HepG2 (cell line): ENCODE measurements at regions not wholly inside any gene's neighbourhood (a gene's known extent, or its start where the extent isn't known, plus 50 kb on each side); places are given as distances from the start of the nearest gene placed in this dataset.

Experiments
- ATAC-seq: fragments of 200-7000 bp; cut with Tn5 transposase; 3 replicates; pipeline ENCODE4 v1.9.1; 2020; ENCODE audit warnings: mild to moderate bottlenecking, moderate library complexity
- BruUV-seq: library from RNA; stranded (reverse); fragments of 400-500 nt; replicated peaks from 2 replicates; lab custom pipeline; 2021; lab: Mats Ljungman, UMichigan
- CTCF ChIA-PET: fragments of 300-600 bp; formaldehyde crosslinking; extraction: SDS; loops from one replicate; lab custom pipeline; 2021; ENCODE audit warnings: low total read pairs, inconsistent platforms, low intra/inter-chr PET ratio; lab: Yijun Ruan, JAX
- POLR2A ChIA-PET: fragments of 350-600 bp; sonication (Branson Sonifier 250); formaldehyde crosslinking; loops from one replicate; lab custom pipeline; 2020; ENCODE audit warnings: antibody characterized with exemption, inconsistent platforms; lab: Yijun Ruan, JAX
- DNase-seq: peaks from one replicate; pipeline ENCODE4 v3.0.0-alpha.2; 2015; ENCODE audit warnings: low spot score
- FAIRE-seq: peaks from 3 replicates; lab custom pipeline; 2011; peaks lifted over from hg19 to GRCh38; lab: Jason Lieb, UNC
- H2AFZ ChIP-seq: one replicate; pipeline ENCODE4 v1.6.1; 2011; ENCODE audit warnings: low read length, inconsistent platforms
- H3K27ac ChIP-seq: fragments of 300-600 bp; 3 replicates; pipeline ENCODE4 v1.8.0; 2011; ENCODE audit warnings: mixed run types, mild to moderate bottlenecking, mixed read lengths, low read length, inconsistent platforms; ENCODE audit not compliant: insufficient read depth; ENCODE audit errors: extremely low read length
- H3K27me3 ChIP-seq, 2 experiments: fragments of 200-600 bp in 1 of 2; 2 replicates in 1 of 2; 3 replicates in 1 of 2; pipeline versions ENCODE4 v1.6.0 to v1.8.0; 2011; ENCODE audit warnings: low read length in 2 of 2, mild to moderate bottlenecking in 2 of 2, moderate library complexity in 2 of 2, inconsistent platforms in 1 of 2; ENCODE audit not compliant: insufficient read depth in 2 of 2, control insufficient read depth in 1 of 2
- H3K36me3 ChIP-seq, 2 experiments: fragments of 200-600 bp in 1 of 2; replicated peaks in 1 of 2; 2 replicates in 1 of 2; 3 replicates in 1 of 2; pipeline versions ENCODE4 v1.5.1 to v1.8.0; 2011; ENCODE audit warnings: low read length in 2 of 2, inconsistent platforms in 1 of 2; ENCODE audit not compliant: insufficient read depth in 2 of 2, control insufficient read depth in 1 of 2
- H3K4me1 ChIP-seq: 2 replicates; pipeline ENCODE4 v1.5.1; 2012; ENCODE audit warnings: low read length, inconsistent platforms; ENCODE audit not compliant: insufficient read depth
- H3K4me2 ChIP-seq: 2 replicates; pipeline ENCODE4 v1.6.0; 2011; ENCODE audit warnings: low read depth, low read length, inconsistent platforms
- H3K4me3 ChIP-seq, 3 experiments: fragments of 200-600 bp in 1 of 3; sonication (generic), shearing (Covaris generic) in 1 of 3; replicated peaks in 1 of 3; 2 replicates each; pipeline ENCODE4 v1.5.1; 2011 to 2016; ENCODE audit warnings: low read length in 3 of 3, inconsistent platforms in 2 of 3, low read depth in 2 of 3, mild to moderate bottlenecking in 2 of 3, control low read depth in 1 of 3, mixed read lengths in 1 of 3; ENCODE audit not compliant: insufficient read depth in 1 of 3
- H3K79me2 ChIP-seq: one replicate; pipeline ENCODE4 v1.6.1; 2011; ENCODE audit warnings: low read length, inconsistent platforms; ENCODE audit not compliant: insufficient read depth
- H3K9ac ChIP-seq: 2 replicates; pipeline ENCODE4 v1.6.0; 2011; ENCODE audit warnings: mild to moderate bottlenecking, low read depth, low read length, inconsistent platforms; ENCODE audit not compliant: insufficient read depth
- H3K9me3 ChIP-seq: 2 replicates; pipeline ENCODE4 v1.5.1; 2012; ENCODE audit warnings: mild to moderate bottlenecking, low read length
- H4K20me1 ChIP-seq: 2 replicates; pipeline ENCODE4 v1.6.0; 2011; ENCODE audit warnings: inconsistent platforms, mild to moderate bottlenecking, low read length, moderate library complexity; ENCODE audit not compliant: insufficient read depth
- EED ChIP-seq: sonication (generic); formaldehyde crosslinking; IDR thresholded peaks from 2 replicates; pipeline ENCODE4 v1.5.0; 2020; ENCODE audit warnings: mild to moderate bottlenecking, missing genetic modification reagents
- HIVEP1 ChIP-seq: sonication (generic); formaldehyde crosslinking; IDR thresholded peaks from 2 replicates; pipeline ENCODE4 v1.4.0; 2020; ENCODE audit warnings: mild to moderate bottlenecking, missing genetic modification reagents
- IKZF4 ChIP-seq: sonication (generic); formaldehyde crosslinking; IDR thresholded peaks from 2 replicates; pipeline ENCODE4 v1.5.1; 2020; ENCODE audit warnings: borderline replicate concordance, mild to moderate bottlenecking, low read depth, missing genetic modification reagents; ENCODE audit errors: not compliant biosample characterization
- ISL2 ChIP-seq: sonication (generic); formaldehyde crosslinking; IDR thresholded peaks from 2 replicates; pipeline ENCODE4 v1.5.0; 2020; ENCODE audit warnings: missing genetic modification reagents
- SCMH1 ChIP-seq: sonication (generic); formaldehyde crosslinking; IDR thresholded peaks from 2 replicates; pipeline ENCODE4 v1.9.0; 2021; ENCODE audit warnings: missing genetic modification reagents, mild to moderate bottlenecking, borderline replicate concordance
- ZNF451 ChIP-seq: sonication (generic); formaldehyde crosslinking; IDR thresholded peaks from 2 replicates; pipeline ENCODE4 v1.5.0; 2020; ENCODE audit warnings: mild to moderate bottlenecking, missing genetic modification reagents
- ZNF530 ChIP-seq: sonication (generic); formaldehyde crosslinking; IDR thresholded peaks from 2 replicates; pipeline ENCODE4 v1.5.0; 2020; ENCODE audit warnings: low read depth, mild to moderate bottlenecking, missing genetic modification reagents
- WGBS: methylation state at CpG from one replicate; pipeline ENCODE4 v1.1.6; 2017; ENCODE audit warnings: low lambda C conversion rate; 5-methylcytosine and 5-hydroxymethylcytosine counted together
- in situ Hi-C: cut with HindIII; loops from 2 replicates; pipeline ENCODE4 v1.10.0; 2017; ENCODE audit warnings: low pct_unique_long_range_greater_than_20kb; ENCODE audit not compliant: extremely low pct_ligation_motif_present
- intact Hi-C: fragments of 100-400 bp; cut with micrococcal nuclease; formaldehyde crosslinking; loops from one replicate; pipeline ENCODE4 v1.10.0; 2022; ENCODE audit not compliant: unreplicated experiment
- TF ChIP-seq, protein P1 (sequence below): sonication (generic); formaldehyde crosslinking; IDR thresholded peaks from 2 replicates; pipeline ENCODE4 v1.5.1; 2020; ENCODE audit warnings: mild to moderate bottlenecking, missing genetic modification reagents, borderline replicate concordance
- TF ChIP-seq, protein P2 (sequence below), 2 experiments: sonication (generic) in 1 of 2; formaldehyde crosslinking in 1 of 2; IDR thresholded peaks; 2 replicates each; pipeline versions ENCODE4 v1.4.0 to v1.6.1; 2018 to 2020; ENCODE audit warnings: missing genetic modification reagents in 2 of 2, borderline replicate concordance in 1 of 2, low read depth in 1 of 2, mild to moderate bottlenecking in 1 of 2, missing biosample characterization in 1 of 2

DNA sequence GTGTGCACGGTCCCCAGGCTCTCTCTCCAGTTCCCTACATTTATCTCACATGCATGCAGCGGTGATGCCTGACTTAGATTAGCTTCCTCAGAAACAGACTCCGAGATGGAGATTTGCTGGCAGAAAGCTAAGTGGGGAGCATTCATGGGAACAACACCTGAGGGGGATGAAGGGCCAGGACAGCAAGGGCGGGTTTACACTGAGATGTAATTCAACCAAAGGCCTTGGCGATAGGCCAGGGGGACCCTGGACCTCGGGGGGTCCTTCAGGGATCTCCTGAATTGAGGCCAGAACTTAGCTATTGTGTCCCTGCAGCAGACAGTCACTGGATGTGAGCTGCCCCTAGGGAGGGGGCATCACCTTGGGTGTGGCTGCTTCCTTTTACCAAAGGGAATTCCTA lies 246.1 kb upstream of the CSF3R start:
- H2AFZ ChIP-seq: no peak overlapping the region
- WGBS: 10% methylated on average over 4 of the region's 6 CpGs
- TF ChIP-seq, protein P1, sequence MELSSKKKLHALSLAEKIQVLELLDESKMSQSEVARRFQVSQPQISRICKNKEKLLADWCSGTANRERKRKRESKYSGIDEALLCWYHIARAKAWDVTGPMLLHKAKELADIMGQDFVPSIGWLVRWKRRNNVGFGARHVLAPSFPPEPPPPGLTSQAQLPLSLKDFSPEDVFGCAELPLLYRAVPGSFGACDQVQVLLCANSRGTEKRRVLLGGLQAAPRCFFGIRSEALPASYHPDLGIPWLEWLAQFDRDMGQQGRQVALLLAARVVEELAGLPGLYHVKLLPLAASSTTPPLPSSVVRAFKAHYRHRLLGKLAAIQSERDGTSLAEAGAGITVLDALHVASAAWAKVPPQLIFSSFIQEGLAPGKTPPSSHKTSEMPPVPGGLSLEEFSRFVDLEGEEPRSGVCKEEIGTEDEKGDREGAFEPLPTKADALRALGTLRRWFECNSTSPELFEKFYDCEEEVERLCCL (CRISPR knock-in tag): no peak
- TF ChIP-seq ZNF451 (CRISPR knock-in tag) (no peak), HIVEP1 (no peak), EED (CRISPR knock-in tag) (no peak), SCMH1 (no peak), ISL2 (CRISPR knock-in tag) (no peak), IKZF4 (CRISPR knock-in tag) (no peak), ZNF530 (CRISPR knock-in tag) (no peak)
- TF ChIP-seq, protein P2, sequence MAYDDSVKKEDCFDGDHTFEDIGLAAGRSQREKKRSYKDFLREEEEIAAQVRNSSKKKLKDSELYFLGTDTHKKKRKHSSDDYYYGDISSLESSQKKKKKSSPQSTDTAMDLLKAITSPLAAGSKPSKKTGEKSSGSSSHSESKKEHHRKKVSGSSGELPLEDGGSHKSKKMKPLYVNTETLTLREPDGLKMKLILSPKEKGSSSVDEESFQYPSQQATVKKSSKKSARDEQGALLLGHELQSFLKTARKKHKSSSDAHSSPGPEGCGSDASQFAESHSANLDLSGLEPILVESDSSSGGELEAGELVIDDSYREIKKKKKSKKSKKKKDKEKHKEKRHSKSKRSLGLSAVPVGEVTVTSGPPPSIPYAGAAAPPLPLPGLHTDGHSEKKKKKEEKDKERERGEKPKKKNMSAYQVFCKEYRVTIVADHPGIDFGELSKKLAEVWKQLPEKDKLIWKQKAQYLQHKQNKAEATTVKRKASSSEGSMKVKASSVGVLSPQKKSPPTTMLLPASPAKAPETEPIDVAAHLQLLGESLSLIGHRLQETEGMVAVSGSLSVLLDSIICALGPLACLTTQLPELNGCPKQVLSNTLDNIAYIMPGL (CRISPR knock-in tag; IDR thresholded peaks at IDR 0.05; ENCODE audit: borderline replicate concordance in 1 of 2, low read depth in 1 of 2): no peak
- TF ChIP-seq, all 625 proteins: peak for 0
- Histone ChIP-seq H3K4me2 (no peak overlapping the region), H3K4me1 (no peaks in the 10 kb centered on the region), H3K4me3 (no peak overlapping the region), H3K27ac (no peak overlapping the region), H3K9me3 (no peaks in the 10 kb centered on the region), H3K9ac (no peak overlapping the region), H4K20me1 (no peaks in the 10 kb centered on the region), H3K27me3 (peaks cover 3 to 17% of the 10 kb centered on the region in 2 experiments; a peak in 3 of 5 replicates), H3K79me2 (no peaks in the 10 kb centered on the region), H3K36me3 (no peaks in the 10 kb centered on the region)
- ChIA-PET POLR2A (no interaction called here), CTCF (no interaction called here)
- intact Hi-C loops: no loop called here
- DNase-seq (no peak), FAIRE-seq (no peak), ATAC-seq (no peak)
- BruUV-seq: no TSS peak
- in situ Hi-C loops: no loop called here
